ENCODE measurements at regions not wholly inside any gene's neighbourhood (a gene's known extent, or its start where the extent isn't known, plus 50 kb on each side); places are given as distances from the start of the nearest gene placed in this dataset.

- Histone ChIP-seq H3K27ac (no peak overlapping the region), H3K27me3 (no peaks in the 10 kb centered on the region), H3K9me3 (no peaks in the 10 kb centered on the region), H3K36me3 (no peaks in the 10 kb centered on the region), H3K4me3 (no peak overlapping the region), H3K4me1 (peaks cover 1% of the 10 kb centered on the region)
- no peak for DNase-seq (ENCODE audit: extremely low spot score in 2 of 2)
- intact Hi-C loops (cut with DNase I), result no loop called here
- TF ChIP-seq POLR2A (IDR thresholded peaks at IDR 0.05), result no peak
- TF ChIP-seq CTCF (IDR thresholded peaks at IDR 0.05), result no peak
- no peak for TF ChIP-seq POLR2AphosphoS5 (IDR thresholded peaks at IDR 0.05; ENCODE audit: insufficient read depth in 1 of 2, low read depth in 1 of 2)
These were observed 166.4 kb upstream of the ZNF217 start for GRCh38 chr20:53760025-53760441.

- H3K27me3 ChIP-seq, result no peaks in the 10 kb centered on the region
- no peak overlapping the region for H3K27ac ChIP-seq
- TF ChIP-seq POLR2AphosphoS5 (IDR thresholded peaks at IDR 0.05; ENCODE audit: insufficient read depth in 1 of 2, low read depth in 1 of 2), result peak in 1 of 2 donors; percentile 27
- no peak for TF ChIP-seq CTCF (IDR thresholded peaks at IDR 0.05)
- no peaks in the 10 kb centered on the region for H3K9me3 ChIP-seq
- no peak overlapping the region for H3K4me3 ChIP-seq
- peaks cover 12% of the 10 kb centered on the region for H3K4me1 ChIP-seq
- intact Hi-C loops (cut with DNase I), result no loop called here
- H3K36me3 ChIP-seq, result no peaks in the 10 kb centered on the region
- no peak for DNase-seq (ENCODE audit: extremely low spot score in 2 of 2)
These were observed 163.9 kb upstream of the ZNF217 start for GRCh38 chr20:53757472-53757913.

GRCh38 chr20:53755733-53756531, 162.3 kb upstream of the ZNF217 start:
- intact Hi-C loops (cut with DNase I), result no loop called here
- no peak for TF ChIP-seq POLR2AphosphoS5 (IDR thresholded peaks at IDR 0.05; ENCODE audit: insufficient read depth in 1 of 2, low read depth in 1 of 2)
- no peak for TF ChIP-seq CTCF (IDR thresholded peaks at IDR 0.05)
- no peak for DNase-seq (ENCODE audit: extremely low spot score in 2 of 2)
- Histone ChIP-seq H3K27me3 (no peaks in the 10 kb centered on the region), H3K9me3 (no peaks in the 10 kb centered on the region), H3K4me1 (peaks cover 27% of the 10 kb centered on the region), H3K36me3 (no peaks in the 10 kb centered on the region), H3K4me3 (no peak overlapping the region), H3K27ac (no peak overlapping the region)

- H3K27me3 ChIP-seq, result no peaks in the 10 kb centered on the region
- H3K36me3 ChIP-seq, result no peaks in the 10 kb centered on the region
- DNase-seq (ENCODE audit: extremely low spot score in 2 of 2), result no peak
- no peak for TF ChIP-seq POLR2A (IDR thresholded peaks at IDR 0.05)
- no peak for TF ChIP-seq CTCF (IDR thresholded peaks at IDR 0.05)
- TF ChIP-seq POLR2AphosphoS5 (IDR thresholded peaks at IDR 0.05; ENCODE audit: insufficient read depth in 1 of 2, low read depth in 1 of 2), result no peak
- H3K9me3 ChIP-seq, result no peaks in the 10 kb centered on the region
- intact Hi-C loops (cut with DNase I), result no loop called here
- no peak overlapping the region for H3K4me3 ChIP-seq
- H3K27ac ChIP-seq, result no peak overlapping the region
- peaks cover 33% of the 10 kb centered on the region for H3K4me1 ChIP-seq
These were observed 160.3 kb upstream of the ZNF217 start for GRCh38 chr20:53753880-53754459.

All from vagina (tissue), 2 donors.